Right lobe of liver (tissue), 4 donors: ENCODE measurements at regions not wholly inside any gene's neighbourhood (a gene's known extent, or its start where the extent isn't known, plus 50 kb on each side); places are given as distances from the start of the nearest gene placed in this dataset.

Experiments used
- POLR2A ChIP-seq: fragments of 450-650 bp; IDR thresholded peaks from one replicate; pipeline ENCODE4 v1.6.1; 2017; ENCODE audit warnings: antibody characterized with exemption, mild to moderate bottlenecking
- TF ChIP-seq, protein P1 (sequence below), 4 donors: fragments of 200-600 bp in 3 of 4; fragments of 450-650 bp in 1 of 4; IDR thresholded peaks; one replicate each; pipeline versions ENCODE4 v1.5.1 to v1.8.0; 2016 to 2022; ENCODE audit warnings: antibody characterized with exemption in 4 of 4, mild to moderate bottlenecking in 2 of 4
- donor health status: DM: no; HTN: no; CAD: no.
- donor health status: DM: no; HTN: no; CAD: no.
- donor health status: DM: no; HTN: yes; CAD: no.

DNA sequence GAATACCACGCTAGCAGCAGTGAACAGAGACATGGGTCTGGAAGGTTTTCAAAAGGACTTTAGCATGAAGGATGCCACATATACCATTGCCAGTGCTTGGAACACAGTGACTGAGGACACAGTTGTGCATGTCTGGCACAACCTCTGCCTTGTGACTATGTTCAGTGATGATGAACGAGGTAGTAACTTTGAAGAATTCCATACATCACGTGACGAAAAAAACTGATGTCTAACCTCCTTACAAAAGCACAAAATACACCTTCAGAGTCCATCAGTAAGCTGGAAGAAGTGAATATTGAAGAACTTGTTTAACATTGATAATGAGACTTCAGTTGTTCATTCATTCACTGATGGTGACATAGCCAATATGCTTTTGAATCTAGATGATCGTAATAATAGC, 594.8 kb upstream of the GRM7 start:
- TF ChIP-seq, protein P1, sequence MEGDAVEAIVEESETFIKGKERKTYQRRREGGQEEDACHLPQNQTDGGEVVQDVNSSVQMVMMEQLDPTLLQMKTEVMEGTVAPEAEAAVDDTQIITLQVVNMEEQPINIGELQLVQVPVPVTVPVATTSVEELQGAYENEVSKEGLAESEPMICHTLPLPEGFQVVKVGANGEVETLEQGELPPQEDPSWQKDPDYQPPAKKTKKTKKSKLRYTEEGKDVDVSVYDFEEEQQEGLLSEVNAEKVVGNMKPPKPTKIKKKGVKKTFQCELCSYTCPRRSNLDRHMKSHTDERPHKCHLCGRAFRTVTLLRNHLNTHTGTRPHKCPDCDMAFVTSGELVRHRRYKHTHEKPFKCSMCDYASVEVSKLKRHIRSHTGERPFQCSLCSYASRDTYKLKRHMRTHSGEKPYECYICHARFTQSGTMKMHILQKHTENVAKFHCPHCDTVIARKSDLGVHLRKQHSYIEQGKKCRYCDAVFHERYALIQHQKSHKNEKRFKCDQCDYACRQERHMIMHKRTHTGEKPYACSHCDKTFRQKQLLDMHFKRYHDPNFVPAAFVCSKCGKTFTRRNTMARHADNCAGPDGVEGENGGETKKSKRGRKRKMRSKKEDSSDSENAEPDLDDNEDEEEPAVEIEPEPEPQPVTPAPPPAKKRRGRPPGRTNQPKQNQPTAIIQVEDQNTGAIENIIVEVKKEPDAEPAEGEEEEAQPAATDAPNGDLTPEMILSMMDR (IDR thresholded peaks at IDR 0.05), result no peak
- TF ChIP-seq POLR2A, result no peak
